NCI-H345 treated with DMSO at 0.1 percent for 48 hours (cell line): ENCODE measurements at regions not wholly inside any gene's neighbourhood (a gene's known extent, or its start where the extent isn't known, plus 50 kb on each side); places are given as distances from the start of the nearest gene placed in this dataset.
"Not testable (repeated sequence)": the region's sequence is repeated elsewhere in the genome, so short reads cannot be mapped to it uniquely, and the experiment has no call there.

Source experiments
- DNase-seq: peaks from one replicate; lab custom pipeline; 2025; ENCODE audit not compliant: unreplicated experiment; lab: John Stamatoyannopoulos, UW

DNA sequence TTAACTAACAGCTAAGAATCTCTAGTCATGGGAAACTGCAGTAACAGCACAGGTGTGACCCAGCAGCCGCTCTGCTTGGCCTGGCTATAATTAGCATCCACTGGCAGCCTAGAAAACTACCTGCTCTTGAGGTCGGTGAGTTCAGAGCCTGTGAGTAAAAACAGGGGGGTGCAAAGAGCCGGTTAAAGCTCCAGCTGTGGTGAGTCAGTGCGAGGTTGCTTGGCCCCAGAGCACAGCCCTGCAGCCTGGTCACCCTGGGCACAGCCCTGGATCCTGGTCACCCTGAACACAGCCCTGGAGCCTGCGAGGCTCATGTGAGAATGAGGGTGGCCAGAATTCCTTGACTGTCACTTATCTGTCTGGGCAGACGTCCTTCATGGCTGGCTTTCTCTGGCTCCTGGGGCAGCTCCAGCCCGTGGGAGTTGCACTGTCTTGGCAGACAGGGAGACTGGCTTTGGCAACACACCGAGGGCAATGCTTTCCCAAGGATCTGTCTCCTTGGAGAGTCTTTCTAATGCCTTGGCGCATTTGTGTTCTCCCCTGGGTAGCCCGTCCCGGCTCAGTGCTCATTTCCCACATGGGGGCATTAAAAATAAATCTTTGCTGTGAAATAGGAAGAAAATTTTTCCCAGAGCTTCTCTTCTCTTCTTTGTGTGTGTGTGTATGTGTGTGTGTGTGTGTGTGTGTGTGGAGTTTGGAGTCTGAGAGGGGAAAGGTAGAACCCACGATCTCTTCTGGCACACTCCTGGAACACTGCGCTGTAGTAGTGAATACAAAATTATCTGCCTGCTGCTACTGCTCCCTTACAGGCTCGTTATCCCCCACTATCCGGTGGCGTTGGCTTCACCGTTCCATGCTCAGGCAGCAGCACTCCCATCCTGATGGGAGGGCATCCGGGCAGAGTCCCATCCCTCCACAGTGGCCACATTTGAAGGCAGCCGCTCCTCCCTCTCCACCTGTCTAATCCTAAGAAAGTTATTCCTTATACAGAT, 250.2 kb upstream of the MEX3C start:
- no peak for DNase-seq

DNA sequence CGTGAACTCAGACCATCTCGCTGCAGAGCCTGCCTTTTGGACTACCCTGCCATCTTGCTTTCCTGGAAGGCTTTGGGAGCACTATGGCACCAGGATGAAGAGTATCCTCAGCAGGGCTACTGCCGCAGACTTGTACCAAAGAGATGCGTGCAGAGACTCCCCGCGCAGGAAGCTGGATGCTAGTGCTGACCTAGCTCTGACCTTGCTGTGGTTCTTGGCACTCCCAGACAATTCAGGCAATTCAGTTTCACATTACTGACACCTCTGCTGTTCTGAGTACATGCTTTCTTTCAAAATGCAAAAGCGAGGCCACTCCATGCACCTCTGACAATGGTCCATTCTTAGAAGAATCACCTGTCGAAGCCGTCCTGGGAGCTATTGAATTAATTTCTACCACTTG, 251.5 kb upstream of the MEX3C start:
- DNase-seq: no peak

DNA sequence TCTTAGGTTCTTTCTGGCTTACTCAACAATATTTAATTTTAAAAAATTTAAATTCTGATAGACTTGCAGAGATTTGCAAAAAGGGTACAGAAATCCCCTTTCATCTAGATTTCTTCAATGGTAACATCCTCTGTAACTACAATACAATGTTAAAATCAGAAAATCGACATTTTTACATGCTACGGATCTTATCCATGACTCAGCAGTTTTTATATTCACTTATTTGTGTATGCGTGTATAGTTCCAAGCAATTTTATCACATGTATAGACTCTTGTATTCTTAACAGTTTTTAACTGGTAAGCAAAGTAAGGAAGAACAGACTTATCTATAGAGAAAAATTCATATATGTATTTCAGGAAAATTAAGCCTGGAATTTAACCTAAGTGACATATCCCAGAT, 256.1 kb upstream of the MEX3C start:
- DNase-seq: no peak

DNA sequence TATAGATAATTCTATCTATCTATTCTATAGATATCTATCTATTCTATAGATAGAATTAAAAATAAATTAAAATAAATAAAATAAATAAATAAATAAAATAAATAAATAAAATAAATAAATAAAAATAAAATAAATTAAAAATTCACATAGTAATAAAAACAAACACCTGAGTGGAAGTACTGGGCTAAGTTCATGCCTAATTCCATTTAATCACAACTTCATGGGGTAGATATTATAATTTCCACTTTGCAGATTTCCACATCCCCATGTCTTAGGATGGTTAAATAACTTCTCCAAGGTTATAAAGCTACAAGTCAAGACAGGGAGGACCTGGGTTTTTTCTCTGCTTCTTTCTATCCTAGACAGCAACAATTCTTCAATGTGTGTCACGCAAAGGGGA, 261.4 kb upstream of the MEX3C start:
- no peak for DNase-seq

DNA sequence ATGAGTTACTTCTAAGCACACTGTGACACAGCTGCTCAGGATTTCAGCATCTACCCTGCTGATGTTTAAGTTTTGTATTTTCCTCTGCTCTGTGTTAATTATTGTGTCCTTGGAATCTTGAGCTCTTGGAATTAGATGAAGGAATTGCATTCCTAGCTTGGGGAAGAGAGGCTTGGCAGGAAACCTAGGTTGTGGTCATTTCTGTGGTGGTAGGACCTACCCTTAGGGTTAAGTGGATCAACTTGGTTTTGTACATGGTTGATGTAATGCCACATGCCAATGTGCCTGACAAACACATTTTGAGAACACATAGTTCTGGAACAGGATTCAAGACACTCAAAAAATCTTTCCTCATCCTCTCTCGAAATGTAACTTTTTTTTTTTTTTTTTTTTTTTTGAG, 264.5 kb upstream of the MEX3C start:
- DNase-seq: no peak

DNA sequence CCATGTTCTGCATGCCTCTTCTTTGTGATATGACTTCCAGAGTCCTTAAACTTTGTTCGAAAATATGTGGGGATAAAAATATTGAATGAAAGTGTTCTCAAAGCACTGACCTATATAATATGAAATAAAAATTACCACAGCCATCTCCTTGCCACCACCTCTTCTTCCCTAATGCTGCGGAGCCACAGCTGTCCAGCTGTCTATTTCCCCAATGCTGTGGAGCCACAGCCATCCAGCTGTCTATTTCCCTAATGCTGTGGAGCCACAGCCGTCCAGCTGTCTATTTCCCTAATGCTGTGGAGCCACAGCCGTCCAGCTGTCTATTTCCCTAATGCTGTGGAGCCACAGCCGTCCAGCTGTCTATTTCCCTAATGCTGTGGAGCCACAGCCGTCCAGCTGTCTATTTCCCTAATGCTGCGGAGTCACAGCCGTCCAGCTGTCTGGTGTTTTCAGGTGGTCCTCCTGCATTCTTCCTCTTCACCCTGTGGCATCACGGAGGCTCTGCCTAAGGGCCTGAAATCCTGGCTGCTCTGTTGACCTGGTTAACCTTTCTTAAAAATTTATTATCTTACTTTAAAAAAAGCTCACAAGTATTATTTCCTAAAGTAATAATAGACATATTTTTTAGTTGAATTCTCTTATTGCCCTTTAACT, 266.1 kb upstream of the MEX3C start:
- DNase-seq: no peak

DNA sequence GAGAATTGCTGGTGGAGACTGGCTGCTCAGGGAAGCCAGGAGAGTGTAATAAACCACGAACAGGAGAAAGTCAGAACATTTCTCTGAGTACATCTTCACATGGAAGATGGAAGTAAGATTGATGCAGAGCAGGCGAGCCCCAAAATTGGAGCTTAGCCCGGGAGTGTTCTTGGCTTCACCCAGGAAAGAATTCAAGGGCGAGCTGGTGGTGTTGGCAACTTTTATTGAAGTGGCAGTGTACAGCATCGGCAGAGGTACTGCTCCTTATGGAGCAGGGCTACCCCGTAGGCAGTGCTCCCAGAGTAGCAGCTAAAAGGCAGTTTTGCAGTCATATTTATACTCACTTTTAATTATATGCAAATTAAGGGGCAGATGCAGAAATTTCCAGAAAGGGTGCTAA, 281.4 kb upstream of the MEX3C start:
- no peak for DNase-seq

DNA sequence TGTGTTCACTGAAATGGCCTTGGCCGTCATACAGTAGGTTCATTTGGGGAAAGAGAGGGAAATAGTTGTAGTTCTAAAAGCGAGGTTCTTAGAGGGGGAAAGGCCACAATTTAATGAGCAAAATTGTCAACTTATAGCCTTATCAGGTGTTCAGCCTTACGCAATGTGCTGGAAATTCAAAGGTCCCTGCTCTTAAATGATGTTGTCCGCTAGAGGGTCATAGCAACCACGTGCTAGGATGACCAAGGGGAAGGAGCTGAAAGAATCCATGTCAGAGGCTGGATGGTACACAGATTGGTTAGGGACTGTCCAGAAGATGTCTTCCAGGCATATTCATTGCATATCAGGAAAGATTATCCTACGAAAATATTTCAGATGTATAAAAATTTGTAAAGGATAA, 282.3 kb upstream of the MEX3C start:
- DNase-seq: no peak

DNA sequence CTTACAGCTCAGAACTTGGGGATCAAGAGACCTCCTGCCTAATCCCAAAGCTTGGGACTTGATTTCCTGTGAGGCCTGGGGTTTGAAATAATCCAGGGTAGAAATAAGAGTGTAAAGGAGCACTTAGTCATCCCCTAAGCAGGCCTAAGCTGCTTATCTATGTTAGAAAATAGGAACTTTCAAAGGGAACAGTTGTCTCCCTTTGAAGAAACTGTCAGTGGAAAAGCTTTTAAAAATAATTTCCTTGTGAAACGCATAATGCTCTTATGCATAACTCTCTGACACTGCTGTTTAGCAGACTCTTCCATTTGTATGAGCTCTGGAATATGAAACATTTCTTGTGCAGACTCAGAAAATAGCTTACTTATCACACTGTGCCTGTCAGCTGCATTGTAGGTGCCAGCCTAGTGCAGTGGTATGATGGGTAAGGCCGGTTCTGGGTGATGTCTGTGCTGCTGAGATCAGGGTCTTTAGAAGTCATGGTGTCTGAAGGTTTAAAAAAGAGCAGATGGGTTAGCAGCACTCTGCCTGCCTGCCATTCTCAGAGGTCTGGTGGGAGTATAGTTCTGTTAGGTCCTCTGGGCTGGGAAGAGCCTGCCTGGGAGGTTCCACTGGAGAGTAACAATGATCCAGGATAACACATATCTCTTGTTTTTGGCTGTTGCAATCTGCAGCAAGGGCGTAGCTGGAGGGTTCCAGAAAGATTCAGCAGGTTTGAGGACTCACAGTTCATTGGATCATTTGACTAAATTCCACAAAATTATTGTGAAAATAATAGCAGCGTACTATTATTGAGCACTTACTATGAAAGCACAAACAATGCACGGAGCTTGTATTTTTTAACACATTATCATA, 283.2 kb upstream of the MEX3C start:
- no peak for DNase-seq

DNA sequence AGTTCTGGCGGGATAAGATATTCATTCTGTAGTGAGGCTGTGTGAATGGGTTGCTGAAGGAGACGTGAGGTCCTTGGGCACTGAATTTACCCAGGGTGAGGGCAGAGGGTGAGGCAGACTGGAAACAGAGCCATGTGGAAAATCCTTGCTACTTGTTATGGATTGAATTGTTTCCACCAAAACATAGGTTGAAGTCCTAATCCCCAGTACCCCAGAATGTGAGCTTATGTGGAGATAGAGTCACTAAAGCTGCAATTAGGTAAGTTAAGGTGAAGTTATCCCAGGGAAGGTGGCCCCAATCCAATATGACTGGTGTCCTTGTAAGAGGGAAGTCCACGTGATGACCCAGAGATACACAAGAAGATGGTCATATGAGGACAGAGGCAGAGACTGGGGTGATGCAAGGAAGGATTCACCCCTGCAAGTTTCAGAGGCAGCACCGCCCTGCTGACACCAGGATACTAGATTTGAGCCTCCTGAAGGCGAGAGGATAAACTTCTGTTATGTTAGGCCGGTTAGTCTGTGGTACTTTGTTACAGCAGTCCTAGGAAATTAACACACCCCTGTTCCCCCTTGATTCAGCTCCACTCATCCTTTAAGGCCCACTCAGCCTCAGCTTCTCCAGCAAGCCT, 289.4 kb upstream of the MEX3C start:
- DNase-seq: no peak

DNA sequence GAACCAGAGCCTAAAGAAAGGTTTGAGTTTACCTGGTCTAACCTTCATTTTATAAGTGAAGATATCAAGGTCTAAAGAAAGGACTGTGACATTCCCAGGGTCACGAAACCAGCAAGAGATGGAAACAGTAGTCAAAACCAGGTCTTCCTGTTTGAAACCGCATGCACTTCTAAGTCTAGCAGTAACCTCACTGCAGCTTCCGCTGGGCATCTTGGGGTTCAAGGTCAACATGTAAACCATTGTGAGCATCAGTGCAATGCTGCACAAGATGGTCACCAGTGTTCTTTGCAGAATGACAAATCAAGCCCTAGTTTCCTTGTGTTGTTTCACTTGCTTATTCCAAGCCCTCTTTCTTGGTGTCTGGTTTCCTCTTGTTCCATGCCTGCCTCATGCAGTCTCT, 292.9 kb upstream of the MEX3C start:
- no peak for DNase-seq

DNA sequence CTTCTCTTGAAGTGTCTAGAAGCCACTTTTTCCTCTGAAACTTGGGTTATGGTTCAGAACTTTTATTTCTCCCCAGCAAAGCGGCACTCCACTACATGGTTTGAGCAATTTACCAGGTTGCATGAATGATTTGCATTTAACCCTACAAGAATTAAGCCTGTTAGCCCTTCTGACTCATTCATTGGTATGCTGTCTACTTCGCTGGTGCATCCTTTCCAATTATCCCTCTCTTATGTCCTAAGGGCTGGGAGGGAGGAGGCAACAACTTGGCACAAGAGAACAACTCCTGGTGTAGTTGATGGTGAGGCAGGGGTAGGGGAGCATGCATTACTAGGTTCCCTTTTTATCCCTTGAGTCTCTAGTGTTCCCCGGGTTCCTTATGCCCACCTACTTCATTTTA, 293.4 kb upstream of the MEX3C start:
- DNase-seq: no peak

DNA sequence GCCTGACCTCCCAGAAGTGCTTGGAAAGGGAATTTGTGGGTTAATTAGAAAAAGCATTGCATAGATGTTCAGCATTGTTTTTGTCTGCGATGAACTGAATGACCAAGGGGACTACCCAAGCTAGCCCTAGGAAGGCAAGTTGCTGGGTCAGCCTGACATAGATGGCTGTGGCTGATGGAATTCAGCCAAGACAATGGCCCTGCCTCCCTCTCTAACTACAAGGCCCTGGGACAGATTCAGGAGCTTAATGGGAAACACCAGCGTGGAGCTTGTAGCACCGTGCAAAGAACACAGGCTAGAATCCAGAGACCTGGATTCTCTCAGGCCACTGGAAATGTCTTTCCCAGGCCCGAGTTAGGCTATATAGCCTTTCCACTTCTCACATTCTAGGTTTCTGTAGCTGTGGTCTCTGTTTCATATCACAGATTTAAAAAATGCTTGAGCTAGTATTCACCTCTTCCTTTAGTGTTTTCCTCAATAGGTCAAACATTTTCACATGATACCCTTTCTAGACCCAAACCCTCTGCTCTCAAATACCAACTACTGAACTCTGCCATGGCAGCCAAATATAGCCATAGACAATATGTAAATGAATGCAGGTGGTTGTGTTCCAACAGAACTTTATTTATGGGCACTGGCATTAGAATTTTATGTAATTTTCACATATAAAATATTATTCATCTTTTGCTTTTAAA, 294.3 kb upstream of the MEX3C start:
- DNase-seq: no peak

DNA sequence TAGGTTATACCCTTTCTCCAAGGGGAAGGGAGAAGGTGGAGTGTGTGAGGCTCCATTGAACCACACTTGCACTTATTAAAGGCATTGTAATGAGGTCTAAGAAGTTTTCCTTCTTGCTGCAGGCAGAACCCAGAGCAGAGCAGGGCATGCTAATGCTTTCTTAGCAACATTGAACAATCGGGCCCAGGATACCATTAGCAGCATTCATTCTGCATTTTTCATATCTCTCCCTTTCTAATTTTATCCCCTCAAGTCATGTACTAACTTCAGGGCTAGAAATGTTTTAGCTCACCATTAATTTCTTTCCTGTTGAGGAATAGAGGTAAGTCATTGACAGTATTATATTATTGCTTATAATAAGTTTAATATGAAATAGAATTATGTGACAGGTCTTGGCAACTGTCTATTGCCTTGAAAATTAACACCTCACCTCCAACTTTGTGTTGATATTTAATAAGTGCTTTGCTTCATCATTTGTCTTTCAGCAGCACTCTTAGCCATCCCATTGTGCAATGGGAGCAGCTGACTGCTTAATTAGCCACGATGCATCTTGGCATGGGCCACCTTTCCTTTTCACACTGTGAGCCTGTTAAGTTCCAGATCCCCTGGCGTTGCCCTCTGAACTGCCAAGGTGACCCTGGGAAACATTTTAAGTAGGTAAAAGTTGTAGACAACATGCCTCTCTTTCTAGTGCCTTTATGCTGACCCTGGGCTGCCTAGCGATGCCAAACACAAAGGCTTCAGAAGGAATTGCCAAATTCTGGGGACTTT, 300.8 kb upstream of the MEX3C start:
- DNase-seq: no peak

DNA sequence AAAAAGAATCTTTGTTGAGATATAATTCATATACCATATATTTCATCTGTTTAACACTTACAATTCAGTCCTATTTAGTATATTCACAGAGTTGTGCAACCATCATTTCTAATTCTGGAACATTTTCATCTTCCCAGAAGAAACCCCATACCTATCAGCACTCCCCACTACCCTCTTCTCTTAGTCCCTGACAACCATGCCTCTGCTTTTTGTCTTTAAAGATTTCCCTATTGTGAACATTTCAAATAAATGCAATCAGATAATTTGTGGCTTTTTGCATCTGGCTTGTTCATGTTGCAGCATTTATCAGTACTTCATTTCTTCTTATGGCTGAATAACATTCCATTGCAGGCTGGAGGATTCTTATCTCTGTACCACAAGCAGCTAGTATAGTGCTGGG, 305.9 kb upstream of the MEX3C start:
- no peak for DNase-seq

DNA sequence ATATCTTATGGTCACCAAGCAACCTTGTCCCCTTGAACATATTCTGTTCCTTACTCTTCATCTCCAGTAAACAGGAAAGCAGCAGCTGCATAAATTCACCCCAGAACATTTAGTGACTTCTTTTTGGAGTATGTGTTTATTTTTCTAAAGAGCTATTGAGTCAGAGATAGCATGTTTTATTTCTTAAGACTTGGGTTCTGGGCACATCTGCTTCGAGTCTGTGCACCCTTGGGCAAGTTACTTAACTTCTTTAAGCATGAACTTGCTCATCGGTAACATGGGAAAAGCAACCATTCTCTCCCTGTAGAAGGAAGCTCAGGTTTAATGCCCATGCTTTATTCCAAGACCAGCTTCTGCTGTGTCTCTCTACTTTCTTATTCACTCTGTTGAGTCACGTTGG, 309.3 kb upstream of the MEX3C start:
- DNase-seq: no peak

DNA sequence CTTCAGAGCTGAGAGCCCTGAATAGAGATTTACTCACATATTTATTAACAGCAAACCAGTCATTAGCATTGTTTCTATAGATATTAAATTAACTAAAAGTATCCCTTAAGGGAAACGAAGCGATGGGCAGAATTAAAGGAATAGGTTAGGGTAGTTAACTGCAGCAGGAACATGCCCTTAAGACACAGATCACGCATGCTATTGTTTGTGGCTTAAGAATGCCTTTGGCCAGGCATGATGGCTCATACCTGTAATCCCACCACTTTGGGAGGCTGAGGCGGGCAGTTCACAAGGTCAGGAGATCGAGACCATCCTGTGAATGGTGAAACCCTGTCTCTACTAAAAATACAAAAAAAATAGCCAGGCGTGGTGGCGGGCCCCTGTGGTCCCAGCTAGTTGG, 310.9 kb upstream of the MEX3C start:
- DNase-seq: not testable (repeated sequence)

DNA sequence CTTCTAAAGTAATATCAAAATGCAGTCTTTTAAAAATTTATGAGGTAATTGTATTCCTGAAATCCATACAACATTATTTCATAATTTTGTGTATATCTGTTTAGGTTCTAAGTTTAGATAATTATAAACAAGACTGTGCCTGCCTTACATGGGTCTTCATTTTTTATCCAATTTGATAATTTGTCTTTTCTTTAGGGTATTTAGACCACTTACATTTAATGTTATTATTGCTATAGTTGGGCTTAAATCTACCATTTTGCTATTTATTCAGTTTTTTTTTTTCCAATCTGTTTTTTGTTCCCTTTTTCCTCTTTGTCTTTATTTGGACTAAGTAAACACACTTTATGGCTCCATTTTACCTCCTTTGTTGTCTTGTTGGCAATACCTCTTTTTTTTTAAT, 312.5 kb upstream of the MEX3C start:
- DNase-seq: no peak

DNA sequence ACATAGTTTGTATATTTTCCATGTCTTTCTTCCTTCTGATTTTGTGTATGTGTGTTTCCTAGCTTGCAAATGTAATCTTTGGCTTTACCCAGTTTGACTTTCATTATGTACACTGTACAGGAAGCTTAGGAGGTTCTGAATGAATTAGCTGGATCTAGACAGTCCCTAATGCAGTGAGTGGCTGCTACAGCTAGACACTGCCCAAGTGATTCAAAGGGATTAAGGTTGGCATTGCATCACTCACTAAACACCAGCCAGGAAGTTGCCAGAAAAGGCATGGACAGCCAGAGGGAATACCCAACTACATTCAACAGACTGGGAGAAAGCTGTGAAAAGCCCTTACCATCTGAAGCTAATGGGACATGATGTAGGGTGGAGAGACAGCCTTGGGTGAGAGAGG, 316.0 kb upstream of the MEX3C start:
- DNase-seq: no peak

DNA sequence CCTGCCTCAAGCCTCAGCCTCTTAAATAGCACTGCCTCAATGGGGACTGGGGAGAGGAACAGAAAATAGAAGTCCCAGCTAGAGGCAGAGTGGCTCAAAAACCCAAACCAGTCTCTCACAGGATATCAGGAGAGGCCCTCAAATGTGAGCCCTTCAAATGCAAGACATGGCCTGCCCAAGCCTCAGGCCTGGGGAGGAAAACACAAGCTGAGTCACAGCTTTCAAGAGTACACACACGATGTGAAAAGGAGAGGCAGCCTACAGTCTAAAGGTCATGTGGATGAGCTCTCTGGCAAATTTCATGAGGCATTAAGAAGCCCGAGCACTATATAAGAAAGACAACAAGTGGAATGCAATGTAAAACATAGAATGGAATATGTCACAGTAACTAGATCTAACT, 316.6 kb upstream of the MEX3C start:
- DNase-seq: no peak
